ENCODE measurements at regions not wholly inside any gene's neighbourhood (a gene's known extent, or its start where the extent isn't known, plus 50 kb on each side); places are given as distances from the start of the nearest gene placed in this dataset.

GRCh38 chr18:22484471-22484870 is 66.8 kb upstream of the CTAGE1 start:
- TF ChIP-seq CTCF (IDR thresholded peaks at IDR 0.05) = no peak
- no peak for TF ChIP-seq POLR2A (IDR thresholded peaks at IDR 0.05)

Measured in adrenal gland (tissue), 5 donors.